ENCODE measurements at regions not wholly inside any gene's neighbourhood (a gene's known extent, or its start where the extent isn't known, plus 50 kb on each side); places are given as distances from the start of the nearest gene placed in this dataset.
"Not testable (repeated sequence)": the region's sequence is repeated elsewhere in the genome, so short reads cannot be mapped to it uniquely, and the experiment has no call there.

DNA sequence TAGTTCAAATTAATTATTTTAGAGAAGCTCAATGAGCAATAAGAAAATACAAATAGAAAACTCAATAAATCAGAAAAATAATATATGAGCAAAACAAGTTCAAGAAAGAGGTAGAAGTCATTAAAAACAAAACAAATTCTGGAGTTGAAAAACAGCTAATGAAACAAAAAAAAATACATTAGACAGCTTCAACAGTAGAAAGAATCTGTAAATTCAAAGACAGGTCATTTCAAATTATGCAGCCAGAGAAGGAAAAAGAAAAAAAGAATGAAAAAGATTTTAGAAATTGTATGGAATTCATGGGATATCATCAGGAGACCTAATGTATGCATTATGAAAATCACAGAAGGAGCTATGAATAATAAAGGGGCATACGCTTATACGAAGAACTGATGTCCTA lies 795.3 kb upstream of the ADGRB3 start:
- DNase-seq = no peak

DNA sequence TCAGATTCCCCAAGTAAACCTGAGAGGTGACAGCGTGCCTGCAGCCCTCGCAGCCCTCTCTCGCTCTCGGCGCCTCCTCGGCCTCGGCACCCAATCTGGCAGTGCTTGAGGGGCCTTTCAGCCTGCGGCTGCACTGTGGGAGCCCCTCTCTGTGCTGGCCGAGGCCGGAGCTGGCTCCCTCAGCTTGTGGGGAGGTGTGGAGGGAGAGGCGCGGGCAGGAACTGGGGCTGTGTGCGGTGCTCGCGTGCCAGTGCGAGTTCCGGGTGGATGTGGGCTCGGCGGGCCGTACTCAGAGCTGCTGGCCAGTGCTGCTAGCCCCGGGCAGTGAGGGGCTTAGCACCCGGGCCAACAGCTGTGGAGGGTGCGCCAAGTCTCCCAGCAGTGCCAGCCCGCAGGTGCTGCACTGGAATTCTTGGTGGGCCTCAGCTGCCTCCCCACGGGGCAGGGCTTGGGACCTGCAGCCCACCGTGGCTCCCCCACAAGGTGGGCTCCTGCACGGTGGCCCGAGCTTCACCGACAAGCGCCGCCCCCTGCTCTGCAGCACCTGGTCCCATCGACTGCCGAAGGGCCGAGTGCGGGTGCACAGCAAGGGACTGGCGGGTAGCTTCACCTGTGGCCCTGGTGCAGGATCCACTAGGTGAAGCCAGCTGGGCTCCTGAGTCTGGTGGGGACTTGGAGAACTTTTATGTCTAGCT lies 809.7 kb upstream of the ADGRB3 start:
- no peak for DNase-seq

DNA sequence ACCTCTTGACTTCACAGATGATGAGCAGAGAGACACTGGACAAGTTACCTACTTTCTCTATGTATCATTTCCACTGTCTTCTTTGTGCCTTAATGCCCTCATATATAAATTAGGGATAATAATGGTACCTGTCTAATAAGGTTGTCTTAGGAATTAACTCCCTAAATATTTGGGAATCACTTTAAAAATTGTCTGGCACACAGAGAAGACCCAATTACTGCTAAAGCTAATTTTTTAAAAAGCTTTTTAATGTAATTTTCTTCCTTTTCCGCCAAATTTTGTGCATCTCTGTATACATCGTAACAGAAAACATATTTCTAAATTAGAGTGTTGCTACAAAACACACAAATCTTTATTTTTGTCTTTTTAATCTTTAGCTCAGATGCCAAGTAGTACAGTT lies 816.8 kb upstream of the ADGRB3 start:
- no peak for DNase-seq

DNA sequence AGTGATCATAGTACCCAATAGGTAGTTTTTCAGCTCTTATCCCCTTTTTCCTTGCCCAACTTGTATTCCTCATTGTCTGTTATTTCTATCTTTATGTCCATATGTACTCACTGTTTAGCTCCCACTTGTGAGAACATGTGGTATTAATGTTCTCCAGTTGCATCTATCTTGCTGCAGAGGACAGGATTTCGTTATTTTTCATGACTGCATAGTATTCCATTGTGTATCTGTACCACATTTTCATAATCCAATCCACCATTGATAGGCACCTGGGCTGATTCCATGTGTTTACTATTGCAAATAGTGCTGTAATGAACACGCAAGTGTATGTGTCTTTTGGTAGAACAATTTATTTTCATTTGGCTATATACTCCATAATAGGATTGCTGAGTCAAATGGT lies 819.5 kb upstream of the ADGRB3 start:
- DNase-seq = no peak

DNA sequence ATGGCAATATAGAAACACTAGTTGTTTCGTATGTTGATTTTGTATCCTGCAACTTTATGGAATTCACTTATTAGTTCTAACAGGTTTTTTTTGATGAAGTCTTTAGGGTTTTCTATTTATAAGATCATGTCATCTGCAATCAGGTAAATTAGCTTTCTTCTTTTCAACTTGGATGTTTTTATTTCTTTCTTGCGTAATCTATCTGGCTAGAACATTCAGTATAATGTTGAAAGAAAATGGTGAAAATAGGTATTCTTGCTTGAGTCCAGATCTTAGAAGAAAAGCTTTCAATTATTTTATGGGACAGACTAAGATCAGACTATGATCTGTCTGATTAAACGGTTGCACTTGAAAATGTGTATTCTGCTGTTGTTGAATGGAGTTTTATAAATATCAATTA lies 820.8 kb upstream of the ADGRB3 start:
- DNase-seq = no peak

DNA sequence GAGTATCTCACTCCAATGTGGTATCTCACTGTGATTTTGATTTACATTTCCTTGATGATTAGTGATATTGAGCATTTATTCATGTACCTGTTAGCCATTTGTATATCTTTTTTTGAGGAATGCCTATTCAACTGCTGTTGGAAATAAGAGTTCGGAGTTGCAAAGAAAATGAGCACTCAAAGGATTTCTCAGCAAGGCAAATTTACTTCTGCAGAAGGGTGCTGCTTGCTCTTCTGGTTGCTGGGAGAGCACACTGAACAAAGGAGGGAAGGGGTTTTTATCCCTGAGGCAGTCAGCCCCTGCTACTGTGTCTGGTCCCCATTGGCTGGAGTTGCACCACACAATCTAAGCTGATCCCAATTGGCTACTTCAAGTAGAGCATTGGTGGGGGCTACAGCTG lies 822.4 kb upstream of the ADGRB3 start:
- DNase-seq = no peak

DNA sequence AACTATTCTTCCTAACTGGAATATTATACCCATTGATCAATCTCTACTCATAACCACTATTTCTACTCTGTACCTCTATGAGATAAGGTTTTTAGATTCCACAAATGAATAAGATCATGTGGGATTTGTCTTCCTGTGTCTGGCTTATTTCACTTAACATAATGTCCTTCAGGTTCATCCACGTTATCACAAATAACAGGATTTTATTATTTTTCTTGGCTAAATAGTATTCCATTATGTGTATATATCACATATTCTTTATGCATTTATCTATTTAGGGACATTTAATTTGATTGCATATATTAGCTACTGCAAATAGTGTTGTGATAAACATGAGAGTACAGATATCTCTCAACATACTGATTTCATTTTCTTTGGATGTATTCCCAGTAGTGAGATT lies 823.0 kb upstream of the ADGRB3 start:
- no peak for DNase-seq

DNA sequence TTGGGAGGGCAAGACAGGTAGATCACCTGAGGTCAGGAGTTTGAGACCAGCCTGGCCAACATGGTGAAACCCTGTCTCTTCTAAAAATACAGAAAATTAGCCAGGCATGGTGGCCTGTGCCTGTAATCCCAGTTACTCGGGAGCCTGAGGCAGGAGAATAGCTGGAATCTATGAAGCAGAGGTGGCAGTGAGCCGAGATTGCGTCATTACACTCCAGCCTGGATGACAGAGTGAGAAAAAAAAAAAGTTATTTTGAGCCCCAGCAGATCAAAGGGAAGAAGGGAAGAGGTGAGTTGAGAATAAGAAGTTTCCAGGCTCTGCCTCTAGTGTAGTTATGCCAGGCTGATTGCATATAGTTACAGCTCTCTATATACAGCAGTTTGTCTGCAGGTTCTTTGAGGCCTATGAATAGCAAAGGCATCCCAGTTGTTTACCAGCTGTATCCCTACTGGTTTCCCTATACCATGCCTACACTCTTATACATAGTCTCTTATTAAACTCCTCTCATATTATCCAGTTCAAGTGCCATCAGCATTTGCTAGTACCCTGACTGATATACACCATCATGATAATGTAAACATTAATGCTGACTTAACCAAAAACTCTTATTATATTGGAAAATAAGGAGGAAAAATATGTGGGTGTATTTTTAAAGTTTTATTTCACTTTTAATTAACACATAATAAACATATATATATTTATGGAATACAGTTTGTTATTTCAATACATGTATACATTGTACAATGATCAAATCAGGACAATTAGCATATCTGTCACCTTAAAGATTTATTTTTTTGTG lies 823.6 kb upstream of the ADGRB3 start:
- no peak for DNase-seq

DNA sequence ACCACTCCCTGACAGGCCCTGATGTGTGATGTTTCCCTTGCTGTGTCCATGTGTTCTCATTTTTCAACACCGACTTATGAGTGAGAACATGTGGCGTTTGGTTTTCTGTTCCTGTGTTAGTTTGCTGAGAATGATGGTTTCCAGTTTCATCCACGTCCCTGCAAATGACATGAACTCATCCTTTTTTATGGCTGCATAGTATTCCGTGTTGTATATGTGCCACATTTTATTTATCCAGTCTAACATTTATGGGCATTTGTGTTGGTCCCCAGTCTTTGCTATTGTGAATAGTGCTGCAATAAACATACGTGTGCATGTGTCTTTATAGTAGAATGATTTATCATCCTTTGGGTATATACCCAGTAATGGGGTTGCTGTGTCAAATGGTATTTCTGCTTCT lies 830.3 kb upstream of the ADGRB3 start:
- DNase-seq = not testable (repeated sequence)

DNA sequence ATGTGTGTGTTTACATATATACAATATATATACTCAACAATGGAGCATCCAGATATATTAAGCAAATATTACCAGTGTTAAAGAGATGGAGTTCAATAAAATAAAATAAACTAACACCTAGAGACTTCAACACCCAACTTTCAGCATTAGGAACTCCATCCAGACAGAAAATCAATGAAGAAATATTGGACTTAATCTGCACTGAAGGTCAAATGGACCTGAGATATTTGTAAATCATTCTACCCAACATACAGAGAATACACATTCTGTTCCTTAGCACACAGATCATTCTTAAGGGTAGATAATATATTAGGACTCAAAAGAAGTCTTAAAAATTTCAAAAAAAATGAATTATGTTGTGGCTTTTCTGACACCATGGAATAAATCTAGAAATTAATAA lies 832.3 kb upstream of the ADGRB3 start:
- DNase-seq = no peak

DNA sequence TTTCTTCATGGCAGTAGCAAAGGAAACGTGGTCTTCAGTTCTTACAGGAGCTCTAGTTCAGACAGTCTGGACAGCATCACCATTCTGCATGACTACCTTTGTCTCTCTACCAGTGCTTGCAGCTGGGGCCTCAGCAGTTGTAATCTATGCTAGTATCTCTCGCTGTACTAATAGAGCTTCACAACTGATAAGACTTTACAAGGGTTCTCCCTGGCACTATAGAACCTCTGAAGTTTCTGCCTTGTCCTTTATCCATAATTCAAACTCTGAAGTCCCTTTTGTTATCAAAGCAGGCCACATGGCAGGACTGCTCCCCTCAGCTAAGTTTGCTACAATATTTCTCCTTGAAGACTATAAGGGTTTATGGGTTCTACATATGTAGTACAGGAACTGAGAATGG lies 842.1 kb upstream of the ADGRB3 start:
- DNase-seq = no peak

DNA sequence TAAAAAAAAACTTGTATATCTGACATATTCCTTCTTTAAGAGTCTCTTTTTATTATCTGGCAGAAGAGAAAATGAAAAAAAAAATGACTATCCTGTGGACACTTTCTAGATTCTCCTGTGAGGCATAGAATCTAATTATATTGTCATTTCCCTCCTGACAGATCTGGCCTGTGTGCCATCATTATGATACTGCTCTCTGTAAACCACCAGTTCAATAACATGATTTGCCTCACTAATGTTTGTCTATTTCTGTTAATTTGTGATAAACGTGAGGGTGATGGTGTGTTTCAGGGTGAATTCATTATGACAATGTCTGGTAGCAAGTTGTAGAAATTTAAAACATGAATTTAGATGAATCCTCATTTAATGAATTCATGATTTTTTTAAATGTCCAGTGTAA lies 844.5 kb upstream of the ADGRB3 start:
- no peak for DNase-seq

DNA sequence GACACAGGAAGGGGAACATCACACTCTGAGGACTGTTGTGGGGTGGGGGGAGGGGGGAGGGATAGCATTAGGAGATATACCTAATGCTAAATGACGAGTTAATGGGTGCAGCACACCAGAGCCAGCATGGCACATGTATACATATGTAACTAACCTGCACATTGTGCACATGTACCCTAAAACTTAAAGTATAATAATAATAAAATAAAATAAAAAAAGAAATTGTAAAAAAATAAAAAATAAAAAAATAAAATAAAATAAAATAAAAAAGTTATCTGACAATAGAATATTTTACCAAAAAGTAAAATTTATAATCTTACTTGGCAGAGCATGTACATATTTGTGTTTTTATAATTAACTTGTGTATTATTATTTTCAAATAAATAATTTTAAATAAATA lies 848.0 kb upstream of the ADGRB3 start:
- DNase-seq = not testable (repeated sequence)

DNA sequence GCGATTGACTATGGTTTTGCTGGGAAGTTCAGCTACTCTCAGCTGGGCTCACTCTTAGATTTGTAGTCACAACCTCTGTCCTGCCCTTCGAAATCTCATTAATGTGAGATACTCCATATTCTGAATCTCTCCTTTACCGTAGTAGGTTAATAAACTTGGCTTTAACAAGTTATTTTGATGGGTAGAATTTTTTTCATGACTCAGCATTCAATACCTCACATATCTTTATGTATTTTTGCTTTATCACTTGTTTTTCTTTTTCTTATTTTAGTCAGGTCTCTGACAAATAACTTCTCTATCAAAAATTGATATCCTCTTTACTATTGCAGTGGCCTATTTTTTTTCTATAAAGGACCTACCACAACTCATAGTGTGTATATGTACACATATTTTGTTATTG lies 855.2 kb upstream of the ADGRB3 start:
- DNase-seq = no peak

DNA sequence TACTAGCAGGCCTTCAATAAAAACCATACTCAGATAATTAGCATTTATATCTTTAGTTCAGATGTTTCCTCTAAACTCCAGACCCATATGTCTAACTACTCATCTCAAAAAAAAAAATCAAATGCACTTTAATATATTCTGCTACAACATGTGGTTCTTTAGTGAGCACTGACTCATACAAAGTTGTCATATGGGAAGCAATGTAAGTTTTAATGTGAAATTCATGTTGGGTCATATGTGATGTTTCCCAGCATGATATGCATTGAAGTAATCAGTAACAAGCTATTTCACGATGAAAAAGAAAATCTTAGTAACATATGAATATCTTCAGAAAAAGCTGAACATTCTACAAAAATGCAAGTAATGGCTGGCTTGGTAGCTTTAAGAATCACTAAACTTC lies 859.7 kb upstream of the ADGRB3 start:
- DNase-seq = no peak

DNA sequence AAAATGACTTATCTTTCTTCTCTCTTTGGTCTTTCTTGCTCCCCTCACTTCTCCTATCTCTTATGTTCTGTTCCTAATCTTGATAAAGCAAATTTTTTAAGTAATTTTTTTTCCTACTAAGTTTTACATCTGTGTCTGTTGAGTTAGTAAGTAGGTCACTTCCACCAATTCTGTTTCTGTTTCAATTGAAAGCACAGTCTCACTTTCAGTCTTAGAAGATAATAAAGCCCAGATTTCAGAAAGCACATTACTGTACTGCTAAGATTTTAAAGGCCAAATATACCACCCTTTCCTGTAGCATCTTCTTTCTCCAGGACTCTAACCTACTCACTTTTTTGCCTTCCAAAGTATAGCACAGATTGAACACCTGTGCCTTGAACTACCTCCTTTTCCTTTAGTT lies 866.1 kb upstream of the ADGRB3 start:
- DNase-seq = no peak

DNA sequence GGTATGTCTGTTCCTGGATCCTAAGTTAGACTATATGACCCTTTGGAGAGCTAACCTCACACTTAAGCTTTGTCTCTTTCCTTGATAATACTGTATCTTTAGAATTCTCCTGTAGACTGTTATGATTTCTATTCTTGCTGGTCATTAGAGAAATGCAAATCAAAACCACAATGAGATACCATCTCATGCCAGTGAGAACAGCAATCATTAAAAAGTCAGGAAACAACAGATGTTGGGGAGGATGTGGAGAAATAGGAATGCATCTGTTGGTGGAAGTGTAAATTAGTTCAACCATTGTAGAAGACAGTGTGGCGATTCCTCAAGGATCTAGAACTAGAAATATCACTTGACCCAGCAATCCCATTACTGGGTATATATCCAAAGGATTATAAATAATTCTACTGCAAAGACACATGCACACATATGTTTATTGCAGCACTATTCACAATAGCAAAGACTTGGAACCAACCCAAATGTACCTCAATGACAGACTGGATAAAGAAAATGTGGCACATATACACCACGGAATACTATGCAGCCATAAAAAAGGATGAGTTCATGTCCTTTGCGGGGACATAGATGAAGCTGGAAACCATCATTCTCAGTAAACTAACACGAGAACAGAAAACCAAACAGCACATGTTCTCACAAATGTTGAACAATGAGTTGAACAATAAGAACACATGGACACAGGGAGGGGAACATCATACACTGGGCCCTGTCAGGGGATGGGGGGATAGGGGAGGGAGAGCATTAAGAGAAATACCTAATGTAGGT lies 867.8 kb upstream of the ADGRB3 start:
- DNase-seq = not testable (repeated sequence)

DNA sequence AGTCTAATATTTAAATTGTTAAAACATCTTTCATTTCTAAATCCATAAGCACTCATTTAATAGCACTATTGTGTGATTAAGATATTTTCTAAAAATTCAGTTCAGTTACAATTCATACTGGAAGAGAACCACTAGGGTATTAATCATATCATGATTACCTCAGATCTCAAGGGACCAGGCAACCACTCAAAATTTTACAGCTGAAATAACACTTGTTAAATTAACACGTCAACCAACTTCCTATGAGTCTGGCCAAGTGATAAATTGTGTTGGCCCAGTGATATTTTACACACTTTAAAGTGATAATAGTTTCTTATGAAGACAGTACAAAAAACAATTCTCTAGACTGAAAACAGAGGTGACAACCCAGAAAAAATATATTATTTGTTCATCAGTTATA lies 869.0 kb upstream of the ADGRB3 start:
- DNase-seq = no peak

DNA sequence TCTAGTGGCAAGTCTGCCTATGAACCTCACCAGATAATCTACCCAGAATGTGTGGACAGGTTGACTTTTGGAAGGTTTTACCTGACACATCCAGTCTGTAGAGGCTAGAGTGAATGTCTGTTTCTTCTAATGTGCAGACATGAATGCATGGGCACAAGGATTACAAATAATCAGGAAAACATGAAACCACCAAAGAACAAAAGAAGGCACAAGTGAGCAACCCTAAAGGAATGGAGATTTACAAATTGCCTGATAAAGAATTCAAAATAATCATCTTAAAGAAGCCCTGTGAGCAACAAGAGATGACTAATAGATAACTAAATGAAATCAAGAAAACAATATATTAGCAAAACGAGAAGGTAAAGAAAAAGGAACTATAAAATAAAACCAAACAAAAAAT lies 876.1 kb upstream of the ADGRB3 start:
- no peak for DNase-seq

DNA sequence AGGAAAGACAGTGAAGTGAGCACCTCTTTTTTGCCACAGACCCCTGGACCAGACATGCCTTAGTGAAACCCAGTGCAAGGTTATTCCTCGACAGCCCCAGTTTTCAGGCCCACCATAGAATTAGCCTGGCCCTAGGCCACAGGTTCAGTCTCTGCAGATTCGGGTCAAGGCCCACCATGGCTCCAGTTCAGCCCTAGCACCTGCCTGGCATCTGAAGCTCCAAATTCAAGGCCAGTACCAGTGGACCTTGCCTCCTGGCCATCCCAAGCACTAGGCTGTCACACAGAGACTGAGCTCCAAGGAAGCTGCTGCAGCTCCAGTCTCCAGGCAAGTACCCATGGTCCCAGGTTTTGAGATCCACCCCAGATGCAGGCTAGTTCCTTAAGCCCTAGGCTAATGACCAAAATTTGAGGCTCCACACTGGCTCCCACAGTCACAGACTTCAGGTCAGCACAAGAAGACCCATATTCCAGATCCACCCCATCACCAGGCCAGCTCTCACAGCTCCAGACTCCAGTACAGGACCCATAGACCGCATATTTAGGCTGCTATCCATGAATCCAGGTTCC lies 877.5 kb upstream of the ADGRB3 start:
- no peak for DNase-seq

DNA sequence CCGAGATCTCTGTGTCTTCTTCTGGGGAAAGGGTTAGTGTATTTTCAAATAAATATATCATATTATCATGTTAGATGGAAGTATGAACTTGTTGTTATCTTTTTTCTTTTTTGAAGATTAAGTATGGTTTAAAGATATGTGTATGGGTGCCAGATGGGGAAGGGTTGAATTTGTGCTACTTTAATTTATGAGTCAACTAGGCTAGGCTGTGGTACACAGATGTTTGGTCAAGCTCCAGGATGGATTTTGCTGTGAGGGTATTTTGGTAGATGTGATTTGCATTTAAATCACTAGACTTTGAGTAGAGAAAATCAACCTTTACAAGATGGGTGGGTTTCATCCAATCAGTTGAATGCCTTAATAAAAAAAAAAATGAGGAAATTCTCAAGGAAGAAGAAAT lies 886.6 kb upstream of the ADGRB3 start:
- DNase-seq = no peak

DNA sequence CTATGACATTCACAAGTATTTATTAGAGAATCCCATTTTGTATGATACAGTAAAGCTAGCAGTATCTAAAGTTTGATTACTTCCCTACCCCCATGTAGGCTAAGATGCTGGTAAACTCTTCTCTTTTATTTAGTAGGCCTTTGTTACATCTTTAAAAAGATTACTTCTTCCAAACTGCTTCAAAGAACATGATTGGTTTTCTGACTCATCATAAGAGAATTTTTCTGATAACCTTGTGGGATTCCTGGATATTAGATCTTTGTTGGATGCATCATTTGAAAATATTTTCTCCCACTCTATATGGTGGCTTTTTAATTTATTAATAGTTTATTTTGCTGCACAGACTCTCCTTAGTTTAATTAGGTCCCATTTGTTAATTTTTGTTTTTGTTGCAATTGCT lies 898.3 kb upstream of the ADGRB3 start:
- no peak for DNase-seq

DNA sequence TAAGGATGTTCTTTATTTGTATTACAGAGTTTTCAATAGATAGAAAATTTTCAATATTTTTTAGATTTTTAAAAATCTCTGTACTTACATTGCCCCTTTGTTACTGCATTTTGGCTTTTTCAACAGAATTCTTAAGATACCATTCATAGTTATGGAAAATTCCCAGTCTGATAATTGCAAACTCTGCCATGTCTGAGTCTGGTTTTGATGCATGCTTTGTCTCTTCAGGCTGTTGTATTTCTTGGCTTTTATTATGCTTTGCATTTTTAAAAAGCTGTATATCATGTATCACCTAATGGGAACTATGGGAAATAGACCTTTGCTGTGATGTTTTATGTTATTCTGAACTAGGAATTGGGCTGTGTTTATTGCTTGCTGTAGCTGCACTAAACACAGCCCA lies 898.9 kb upstream of the ADGRB3 start:
- no peak for DNase-seq

DNA sequence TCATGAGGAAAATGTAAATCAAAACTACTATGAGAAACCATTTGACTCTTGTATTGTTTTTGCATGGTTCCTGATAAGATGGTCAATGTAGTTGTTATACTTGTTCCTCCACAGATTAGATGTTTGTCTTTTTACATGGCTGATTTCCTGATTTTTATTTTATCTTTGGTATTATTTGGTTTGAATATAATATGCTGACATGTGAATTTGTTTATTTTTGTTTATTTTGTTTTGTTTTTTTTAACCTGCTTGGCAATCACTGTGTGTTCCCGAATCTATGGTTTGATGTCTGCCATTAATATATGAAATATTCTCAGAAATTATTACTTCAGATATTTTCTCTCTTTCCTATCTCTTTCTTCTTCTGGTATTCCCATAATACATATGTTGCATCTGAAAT lies 899.5 kb upstream of the ADGRB3 start:
- DNase-seq = no peak

Measured in NCI-H1694 (cell line).